GM12864 (cell line): ENCODE measurements at regions not wholly inside any gene's neighbourhood (a gene's known extent, or its start where the extent isn't known, plus 50 kb on each side); places are given as distances from the start of the nearest gene placed in this dataset.
"Not testable (repeated sequence)": the region's sequence is repeated elsewhere in the genome, so short reads cannot be mapped to it uniquely, and the experiment has no call there.

ENCODE experiments used
- DNase-seq: peaks from one replicate; pipeline ENCODE4 v3.0.0-alpha.2; 2011; ENCODE audit warnings: low read depth
- H3K4me3 ChIP-seq: 2 replicates; pipeline ENCODE4 v1.5.1; 2011; ENCODE audit warnings: mild to moderate bottlenecking, low read depth, low read length, control low read depth
- CTCF ChIP-seq: IDR thresholded peaks from 2 replicates; pipeline ENCODE4 v1.5.1; 2011; ENCODE audit warnings: low read depth, mild to moderate bottlenecking, moderate library complexity, low read length, control low read depth, inconsistent platforms; ENCODE audit errors: missing control alignments

- H3K4me3 ChIP-seq: no peak overlapping the region
- no peak for TF ChIP-seq CTCF
- no peak for DNase-seq
Measured at GRCh38 chr11:103811870-103812455, 224.5 kb upstream of the DDI1 start.

GRCh38 chr11:103812680-103813079 is 223.8 kb upstream of the DDI1 start:
- no peak for TF ChIP-seq CTCF
- H3K4me3 ChIP-seq: no peak overlapping the region
- DNase-seq: no peak

- not testable (repeated sequence) for H3K4me3 ChIP-seq, DNase-seq
Measured at GRCh38 chr11:103820345-103820744, 216.1 kb upstream of the DDI1 start.

- TF ChIP-seq CTCF: no peak
- no peak for DNase-seq
- H3K4me3 ChIP-seq: no peak overlapping the region
Measured at GRCh38 chr11:103824116-103824515, 212.3 kb upstream of the DDI1 start.

GRCh38 chr11:103825469-103825868 is 211.0 kb upstream of the DDI1 start:
- no peak for TF ChIP-seq CTCF
- no peak for DNase-seq
- no peak overlapping the region for H3K4me3 ChIP-seq

- H3K4me3 ChIP-seq: no peak overlapping the region
- TF ChIP-seq CTCF: no peak
- no peak for DNase-seq
Measured at GRCh38 chr11:103826856-103827255, 209.6 kb upstream of the DDI1 start.

GRCh38 chr11:103829596-103829995 is 206.8 kb upstream of the DDI1 start:
- no peak overlapping the region for H3K4me3 ChIP-seq
- no peak for TF ChIP-seq CTCF
- no peak for DNase-seq
